H1 (cell line): ENCODE measurements at regions not wholly inside any gene's neighbourhood (a gene's known extent, or its start where the extent isn't known, plus 50 kb on each side); places are given as distances from the start of the nearest gene placed in this dataset.

Source experiments
- CTCF ChIA-PET: fragments of 300-600 bp; sonication (Branson Sonifier 250); formaldehyde crosslinking; loops from one replicate; lab custom pipeline; 2021; ENCODE audit not compliant: partially characterized antibody; lab: Charles Lee
- POLR2A ChIA-PET: fragments of 300-600 bp; sonication (Branson Sonifier 250); formaldehyde crosslinking; loops from one replicate; lab custom pipeline; 2021; ENCODE audit warnings: inconsistent platforms; ENCODE audit not compliant: partially characterized antibody; lab: Charles Lee
- DNase-seq, 2 experiments: peaks; one replicate each; pipeline versions ENCODE4 v3.0.0 to v3.0.0-alpha.2; 2010 to 2022; ENCODE audit warnings: low spot score in 2 of 2, low read depth in 1 of 2, mixed read lengths in 1 of 2
- FAIRE-seq: peaks from 2 replicates; lab custom pipeline; 2011; peaks lifted over from hg19 to GRCh38; lab: Jason Lieb, UNC
- H2AFZ ChIP-seq: 2 replicates; pipeline ENCODE4 v1.8.1; 2012; ENCODE audit warnings: low read length, inconsistent platforms
- H2AK5ac ChIP-seq: 2 replicates; pipeline ENCODE4 v1.6.1; 2013; ENCODE audit warnings: low read depth, low read length
- H2BK120ac ChIP-seq: replicated peaks from 2 replicates; pipeline ENCODE3; 2013; ENCODE audit warnings: low read depth, low read length, inconsistent platforms
- H2BK12ac ChIP-seq: 2 replicates; pipeline ENCODE4 v1.6.1; 2013; ENCODE audit warnings: low read depth, low read length
- H2BK15ac ChIP-seq: 2 replicates; pipeline ENCODE4 v1.6.1; 2013; ENCODE audit warnings: low read length
- H2BK20ac ChIP-seq: 2 replicates; pipeline ENCODE4 v1.6.1; 2013; ENCODE audit warnings: low read length
- H2BK5ac ChIP-seq: 2 replicates; pipeline ENCODE4 v1.6.1; 2013; ENCODE audit warnings: low read depth, low read length
- H3K14ac ChIP-seq: 2 replicates; pipeline ENCODE4 v1.6.1; 2013; ENCODE audit warnings: inconsistent platforms; ENCODE audit not compliant: insufficient read length
- H3K18ac ChIP-seq: 2 replicates; pipeline ENCODE4 v1.6.1; 2013; ENCODE audit warnings: low read length; ENCODE audit errors: extremely low read depth
- H3K23ac ChIP-seq: 2 replicates; pipeline ENCODE4 v1.6.1; 2013; ENCODE audit warnings: inconsistent platforms; ENCODE audit not compliant: insufficient read length
- H3K23me2 ChIP-seq: 2 replicates; pipeline ENCODE4 v1.6.1; 2013; ENCODE audit warnings: low read depth, low read length
- H3K27ac ChIP-seq: 2 replicates; pipeline ENCODE4 v1.6.1; 2011; ENCODE audit warnings: low read depth, low read length, inconsistent platforms
- H3K27me3 ChIP-seq, 4 experiments: replicated peaks in 1 of 4; 1 replicate in 1 of 4; 2 replicates in 3 of 4; pipeline versions ENCODE4 v1.6.1 to v1.8.1; 2011 to 2013; ENCODE audit warnings: low read length in 3 of 4, mild to moderate bottlenecking in 3 of 4, inconsistent platforms in 2 of 4, mixed read lengths in 2 of 4, moderate library complexity in 1 of 4; ENCODE audit not compliant: control insufficient read depth in 3 of 4, insufficient read depth in 3 of 4; ENCODE audit errors: extremely low read depth in 1 of 4
- H3K36me3 ChIP-seq, 4 experiments: 2 replicates each; pipeline versions ENCODE4 v1.6.1 to v1.8.1; 2011 to 2013; ENCODE audit warnings: mild to moderate bottlenecking in 4 of 4, low read length in 3 of 4, moderate library complexity in 2 of 4, control low read depth in 1 of 4, inconsistent platforms in 1 of 4; ENCODE audit not compliant: insufficient read depth in 4 of 4, control insufficient read depth in 2 of 4
- H3K4ac ChIP-seq: replicated peaks from 2 replicates; pipeline ENCODE3; 2013; ENCODE audit warnings: low read length, low read depth, mixed read lengths, inconsistent platforms; ENCODE audit not compliant: insufficient read length
- H3K4me1 ChIP-seq, 4 experiments: replicated peaks in 1 of 4; 1 replicate in 1 of 4; 2 replicates in 3 of 4; pipeline versions ENCODE4 v1.6.1 to v1.8.1; 2011 to 2013; ENCODE audit warnings: low read length in 3 of 4, inconsistent platforms in 2 of 4, mixed read lengths in 1 of 4; ENCODE audit not compliant: insufficient read depth in 4 of 4, control insufficient read depth in 3 of 4
- H3K4me2 ChIP-seq, 2 experiments: 2 replicates each; pipeline versions ENCODE4 v1.6.1 to v1.8.1; 2011 to 2013; ENCODE audit warnings: low read depth in 2 of 2, low read length in 2 of 2, control low read depth in 1 of 2, inconsistent platforms in 1 of 2, mild to moderate bottlenecking in 1 of 2; ENCODE audit not compliant: insufficient read depth in 1 of 2
- H3K4me3 ChIP-seq, 4 experiments: fragments of 200-600, 300-600 bp in 1 of 4; sonication (generic), shearing (Covaris generic), sonication (Bioruptor Twin) in 1 of 4; 2 replicates each; pipeline versions ENCODE4 v1.5.1 to v1.8.1; 2011 to 2016; ENCODE audit warnings: low read length in 4 of 4, low read depth in 3 of 4, control low read depth in 2 of 4, inconsistent platforms in 2 of 4, mild to moderate bottlenecking in 2 of 4, mixed read lengths in 1 of 4, moderate library complexity in 1 of 4; ENCODE audit not compliant: insufficient read depth in 2 of 4; ENCODE audit errors: extremely low read depth in 1 of 4
- H3K56ac ChIP-seq: replicated peaks from 2 replicates; pipeline ENCODE3; 2013; ENCODE audit warnings: low read depth, mild to moderate bottlenecking, mixed read lengths, low read length, inconsistent platforms; ENCODE audit not compliant: insufficient read length
- H3K79me1 ChIP-seq: 2 replicates; pipeline ENCODE4 v1.6.1; 2013; ENCODE audit warnings: low read depth, low read length, control low read depth
- H3K79me2 ChIP-seq, 2 experiments: 2 replicates each; pipeline versions ENCODE4 v1.6.1 to v1.8.1; 2012 to 2013; ENCODE audit warnings: low read length in 2 of 2, mild to moderate bottlenecking in 2 of 2, inconsistent platforms in 1 of 2; ENCODE audit not compliant: insufficient read depth in 2 of 2, control insufficient read depth in 1 of 2
- H3K9ac ChIP-seq, 4 experiments: replicated peaks in 1 of 4; 1 replicate in 1 of 4; 2 replicates in 3 of 4; pipeline versions ENCODE4 v1.6.1 to v1.8.1; 2011 to 2013; ENCODE audit warnings: low read depth in 3 of 4, low read length in 3 of 4, control low read depth in 2 of 4, mild to moderate bottlenecking in 2 of 4, moderate library complexity in 2 of 4, inconsistent platforms in 1 of 4; ENCODE audit errors: extremely low read depth in 1 of 4
- H3K9me3 ChIP-seq, 2 experiments: 2 replicates each; pipeline versions ENCODE4 v1.6.1 to v1.8.1; 2012 to 2013; ENCODE audit warnings: mild to moderate bottlenecking in 2 of 2, moderate library complexity in 2 of 2, control low read depth in 1 of 2, inconsistent platforms in 1 of 2, low read depth in 1 of 2, low read length in 1 of 2, mixed read lengths in 1 of 2; ENCODE audit not compliant: insufficient read depth in 2 of 2
- H4K20me1 ChIP-seq, 2 experiments: replicated peaks in 1 of 2; 2 replicates each; pipeline versions ENCODE3 to v1.8.1; 2011 to 2013; ENCODE audit warnings: inconsistent platforms in 2 of 2, low read length in 2 of 2, mild to moderate bottlenecking in 1 of 2; ENCODE audit not compliant: insufficient read depth in 2 of 2, control insufficient read depth in 1 of 2
- H4K5ac ChIP-seq: 2 replicates; pipeline ENCODE4 v1.6.1; 2013; ENCODE audit warnings: low read length, low read depth, mixed read lengths, inconsistent platforms; ENCODE audit not compliant: insufficient read length
- H4K8ac ChIP-seq: 2 replicates; pipeline ENCODE4 v1.8.0; 2013; ENCODE audit warnings: mild to moderate bottlenecking, moderate library complexity, low read length, inconsistent platforms; ENCODE audit not compliant: insufficient read depth; ENCODE audit errors: extremely low read depth
- H4K91ac ChIP-seq: replicated peaks from 2 replicates; pipeline ENCODE3; 2013; ENCODE audit warnings: low read length, mixed read lengths, inconsistent platforms; ENCODE audit not compliant: insufficient read length
- NANOG ChIP-seq: IDR thresholded peaks from 2 replicates; pipeline ENCODE4 v1.6.1; 2011; ENCODE audit warnings: low read length, low read depth, mild to moderate bottlenecking, inconsistent platforms; ENCODE audit not compliant: insufficient read depth, poor library complexity, severe bottlenecking
- RNF2 ChIP-seq: fragments of 200-900, 300-1000 bp; sonication (generic); IDR thresholded peaks from 2 replicates; pipeline ENCODE4 v1.7.1; 2016; ENCODE audit warnings: borderline replicate concordance, low read depth, mild to moderate bottlenecking, antibody characterized with exemption, low read length; ENCODE audit not compliant: poor library complexity, severe bottlenecking; ENCODE audit errors: missing control alignments
- SIN3A ChIP-seq, 2 experiments: IDR thresholded peaks in 1 of 2; conservative IDR thresholded peaks in 1 of 2; 2 replicates each; pipeline ENCODE4 v1.6.1; 2011 to 2012; ENCODE audit warnings: low read length in 2 of 2, improper control_type of control experiment in 1 of 2, low read depth in 1 of 2, mild to moderate bottlenecking in 1 of 2
- WGBS, 2 experiments: shearing (Covaris generic) in 1 of 2; methylation state at CpG; one replicate each; pipeline versions ENCODE4 v1.1.6 to v1.1.7; 2013 to 2015; ENCODE audit warnings: low lambda C conversion rate in 2 of 2, mixed read lengths in 2 of 2, inconsistent platforms in 1 of 2, low coverage in 1 of 2, missing lambda C conversion rate in 1 of 2; ENCODE audit not compliant: insufficient replicate concordance in 2 of 2, insufficient coverage in 1 of 2, insufficient read length in 1 of 2; ENCODE audit errors: extremely low coverage in 1 of 2, missing lambda C conversion rate in 1 of 2; 5-methylcytosine and 5-hydroxymethylcytosine counted together

GRCh38 chr3:96466441-96466840 is 348.0 kb upstream of the EPHA6 start:
- Histone ChIP-seq H3K4me2 (no peak overlapping the region), H3K18ac (no peak overlapping the region), H4K5ac (no peak overlapping the region), H2BK20ac (no peak overlapping the region), H2BK5ac (no peak overlapping the region), H2AFZ (peak overlapping the region; percentile 51; the same call in 1 of the 2 replicates), H3K27ac (no peak overlapping the region), H3K9ac (no peak overlapping the region), H3K23me2 (no peaks in the 10 kb centered on the region), H3K14ac (no peak overlapping the region), H3K79me1 (no peaks in the 10 kb centered on the region), H4K91ac (no peak overlapping the region), H3K4me3 (no peak overlapping the region), H3K23ac (no peak overlapping the region), H3K79me2 (no peaks in the 10 kb centered on the region), H3K4ac (no peak overlapping the region), H3K4me1 (no peaks in the 10 kb centered on the region), H2BK12ac (no peak overlapping the region), H3K9me3 (no peaks in the 10 kb centered on the region), H2BK15ac (no peak overlapping the region), H3K56ac (no peak overlapping the region), H4K20me1 (no peaks in the 10 kb centered on the region), H2AK5ac (no peak overlapping the region), H2BK120ac (no peak overlapping the region), H3K36me3 (no peaks in the 10 kb centered on the region), H3K27me3 (no peaks in the 10 kb centered on the region), H4K8ac (no peak overlapping the region)
- DNase-seq = no peak
- ChIA-PET CTCF (no interaction called here), POLR2A (no interaction called here)
- WGBS, 2 experiments = 89% methylated on average over 4 of the region's 4 CpGs; no CpG with 5 or more reads in 1 of the 2 experiments
- no peak for FAIRE-seq
- TF ChIP-seq NANOG (no peak), SIN3A (conservative IDR thresholded peaks at IDR 0.05 in 1 of 2, IDR thresholded peaks at IDR 0.05 in 1 of 2; ENCODE audit: low read depth in 1 of 2, low read length in 2 of 2) (no peak), RNF2 (no peak)
